Stimulated activated CD4-positive, alpha-beta T cell treated with anti-CD3 and anti-CD28 coated beads, Interleukin-12 subunit alpha, Interleukin-12 subunit beta, amount 100 ng/mL, for 4 hours (primary cell): ENCODE measurements at regions not wholly inside any gene's neighbourhood (a gene's known extent, or its start where the extent isn't known, plus 50 kb on each side); places are given as distances from the start of the nearest gene placed in this dataset.

Source experiments
- DNase-seq: peaks from one replicate; pipeline ENCODE4 v3.0.0-alpha.2; 2020

DNA sequence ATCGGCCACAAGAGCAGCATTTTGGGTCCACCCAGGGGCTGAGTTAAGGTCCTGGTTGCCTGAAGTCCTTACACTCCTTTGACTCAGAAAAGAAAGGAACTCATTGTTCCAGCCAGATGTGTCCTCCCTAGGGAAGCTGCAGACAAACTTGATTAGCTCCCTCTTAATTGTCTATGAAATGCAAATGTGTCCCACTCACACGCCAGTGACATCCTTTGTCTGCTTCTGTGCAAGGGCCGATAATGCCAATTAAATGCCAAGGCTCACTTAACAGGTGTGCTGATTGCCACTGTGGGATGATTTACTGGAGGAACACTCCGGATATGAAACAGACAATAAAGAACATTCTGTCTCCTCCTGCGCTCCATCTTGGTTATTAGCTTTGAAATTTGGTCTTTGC, 332.9 kb upstream of the CPEB2 start:
- DNase-seq: no peak

DNA sequence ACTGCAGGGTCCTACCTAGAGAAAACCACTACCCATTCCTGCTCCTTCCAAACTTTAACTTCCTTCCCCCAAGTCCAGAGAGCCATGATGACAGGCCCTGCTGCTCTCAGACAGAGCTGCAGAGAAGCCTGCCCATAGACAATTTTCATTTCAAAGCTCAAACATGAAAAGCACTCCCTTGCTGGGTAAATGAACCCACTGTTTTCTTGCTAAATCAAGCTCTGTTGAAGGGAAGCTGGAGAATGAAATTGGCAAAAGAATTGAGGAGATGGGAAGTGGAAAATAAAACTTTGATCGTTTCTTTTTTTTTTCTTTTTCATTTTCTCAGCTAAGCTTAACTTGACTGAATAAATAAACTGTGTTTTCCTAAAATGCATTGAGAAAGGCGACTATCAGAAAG, 331.1 kb upstream of the CPEB2 start:
- no peak for DNase-seq

- no peak for DNase-seq
Observed at GRCh38 chr4:14675279-14675985, 326.8 kb upstream of the CPEB2 start.

DNA sequence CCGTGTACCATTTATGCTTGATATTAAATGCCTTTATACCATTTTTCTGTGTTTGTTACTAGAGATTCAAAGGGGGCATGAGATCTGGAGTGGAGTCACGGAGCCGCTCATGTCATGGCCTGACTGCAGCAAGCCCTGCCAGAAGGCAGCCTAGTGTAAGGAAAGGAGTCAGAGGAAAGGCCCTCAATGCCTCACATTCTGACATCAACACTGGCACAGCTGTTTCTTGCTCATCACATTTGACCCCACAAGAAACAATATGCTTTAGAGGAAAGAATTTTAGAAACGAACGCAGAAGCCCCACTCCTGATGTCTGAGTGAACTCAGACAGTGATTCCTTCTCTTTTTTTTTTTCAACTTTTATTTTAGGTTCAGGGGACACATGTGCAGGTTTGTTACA, 322.4 kb upstream of the CPEB2 start:
- DNase-seq: no peak

- DNase-seq: no peak
Observed at GRCh38 chr4:14681330-14681729, 321.0 kb upstream of the CPEB2 start.

DNA sequence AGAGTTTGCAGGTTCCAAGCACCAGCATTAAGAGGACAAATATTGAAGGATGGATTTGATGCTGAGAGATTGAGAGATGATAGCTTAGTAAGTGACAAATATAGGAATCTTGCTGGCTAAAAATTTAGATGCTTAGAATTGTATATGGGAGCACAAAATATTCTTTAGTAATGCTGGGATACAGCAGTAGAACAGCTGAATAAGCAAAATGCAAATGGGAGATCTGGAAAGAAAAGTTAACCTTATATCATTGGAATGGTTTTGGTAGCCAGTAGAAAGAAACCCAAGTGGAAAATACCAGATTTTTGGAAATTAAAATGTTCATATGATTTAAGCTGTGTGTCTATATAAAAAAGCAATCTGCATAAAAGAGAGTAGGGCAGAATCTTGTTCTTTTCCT, 308.6 kb upstream of the CPEB2 start:
- no peak for DNase-seq

DNA sequence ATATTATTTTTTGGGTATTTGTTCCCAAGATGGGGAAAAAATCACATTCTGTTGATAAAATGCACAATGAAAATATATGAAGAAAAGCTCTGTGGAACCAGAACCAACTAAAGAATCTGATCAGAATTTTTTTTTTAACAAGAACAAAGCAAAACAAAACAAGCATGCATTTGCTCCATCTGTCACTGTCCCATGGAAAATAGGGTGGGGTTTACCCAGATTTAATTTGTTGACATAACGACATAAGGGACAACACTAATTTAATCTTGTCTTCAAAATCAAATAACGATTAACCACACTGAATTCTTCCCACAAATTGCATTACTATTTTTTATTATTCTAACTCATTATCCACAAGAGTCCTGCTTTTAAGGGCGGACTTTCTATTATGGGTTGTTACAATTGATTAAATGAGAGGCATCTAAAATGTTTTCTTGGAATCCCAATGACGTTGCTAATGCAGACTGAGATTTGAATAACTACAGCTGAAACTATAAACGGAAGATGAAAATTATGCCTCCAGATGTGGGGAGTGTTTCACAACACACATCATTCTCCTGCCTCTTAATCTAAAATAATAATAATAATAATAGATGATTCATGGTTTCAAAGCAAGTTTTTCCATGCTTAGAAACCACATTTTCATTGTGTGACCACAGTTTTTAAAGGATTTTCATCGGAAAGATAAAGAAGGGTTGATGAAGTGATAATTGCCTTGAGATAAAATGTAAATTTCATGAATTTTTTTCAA, 307.0 kb upstream of the CPEB2 start:
- DNase-seq: no peak

DNA sequence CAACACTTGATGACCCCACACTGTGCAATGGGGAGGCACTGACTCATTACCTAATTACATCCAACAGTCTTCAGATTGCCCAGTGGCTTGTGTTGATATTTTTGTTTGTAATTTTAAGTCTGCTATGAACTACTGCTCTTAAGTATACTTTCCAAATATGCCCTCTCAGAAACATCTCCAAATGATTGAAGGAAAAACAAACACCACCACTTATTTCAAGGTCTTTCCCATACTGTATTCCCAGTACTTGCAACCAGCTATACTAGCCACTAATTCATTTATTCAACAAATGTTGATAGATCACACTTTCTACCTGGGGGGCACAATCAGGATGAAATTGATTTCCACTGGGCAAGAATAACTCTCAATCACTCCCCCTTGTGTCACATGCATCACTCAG, 302.2 kb upstream of the CPEB2 start:
- DNase-seq: no peak

- no peak for DNase-seq
Observed at GRCh38 chr4:14700544-14700943, 301.7 kb upstream of the CPEB2 start.

GRCh38 chr4:14701389-14701788, 300.9 kb upstream of the CPEB2 start:
- DNase-seq: no peak

- no peak for DNase-seq
Observed at GRCh38 chr4:14701896-14702295, 300.4 kb upstream of the CPEB2 start.

- no peak for DNase-seq
Observed at GRCh38 chr4:14708574-14708973, 293.7 kb upstream of the CPEB2 start.

GRCh38 chr4:14711259-14711658, 291.0 kb upstream of the CPEB2 start:
- DNase-seq: no peak

DNA sequence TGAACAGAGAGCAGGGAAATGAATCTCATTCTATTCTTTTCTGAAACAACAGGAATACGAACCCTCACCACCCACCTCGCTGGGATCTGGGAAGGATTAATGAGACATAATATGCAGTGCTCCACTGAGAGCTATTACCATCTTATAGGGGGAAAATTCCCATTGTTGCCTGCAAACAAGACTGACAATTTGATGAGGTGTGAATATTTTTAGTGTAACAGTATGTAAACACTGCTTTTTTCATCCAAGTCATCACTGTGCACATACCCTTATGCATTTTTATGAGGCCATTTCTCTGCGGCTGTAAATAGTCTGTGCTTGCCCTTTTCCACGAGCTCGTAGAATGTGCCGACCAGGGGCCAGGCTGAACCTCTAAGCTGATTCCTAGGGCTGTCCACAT, 285.6 kb upstream of the CPEB2 start:
- DNase-seq: no peak

DNA sequence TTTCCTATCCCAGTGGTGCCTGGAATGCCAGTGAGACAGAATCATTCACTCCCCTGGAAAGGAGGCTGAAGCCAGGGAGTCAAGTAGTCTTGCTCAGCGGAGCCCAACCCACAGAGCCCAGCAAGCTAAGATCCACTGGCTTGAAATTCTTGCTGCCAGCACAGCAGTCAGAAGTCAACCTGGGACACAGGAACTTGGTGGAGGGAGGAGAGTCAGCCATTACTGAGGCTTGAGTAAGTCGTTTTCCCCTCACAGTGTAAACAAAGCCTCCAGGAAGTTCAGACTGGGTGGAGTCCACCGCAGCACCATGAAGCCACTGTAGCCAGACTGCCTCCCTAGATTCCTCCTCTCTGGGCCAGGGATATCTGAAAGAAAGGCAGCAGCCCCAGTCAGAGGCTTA, 283.2 kb upstream of the CPEB2 start:
- DNase-seq: no peak

DNA sequence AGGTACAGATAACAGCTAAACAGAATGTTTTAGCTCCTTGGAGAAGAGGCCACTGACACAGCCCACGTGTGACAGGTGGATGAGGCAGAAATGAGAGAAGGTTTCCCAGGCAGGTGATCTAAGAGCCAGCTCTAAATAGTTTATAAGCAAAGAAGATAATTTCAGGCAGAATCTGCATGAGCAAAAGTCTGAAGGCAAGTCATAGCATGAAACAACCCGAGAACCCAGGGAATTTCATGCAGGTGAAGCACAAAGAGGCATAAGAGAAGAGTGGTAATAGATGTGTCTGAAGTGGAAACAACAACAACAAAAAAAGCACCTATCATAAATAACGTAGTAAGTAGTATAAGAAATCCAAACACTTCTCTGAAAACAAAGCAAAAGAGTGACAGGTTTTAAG, 275.8 kb upstream of the CPEB2 start:
- no peak for DNase-seq

GRCh38 chr4:14726877-14727361, 275.4 kb upstream of the CPEB2 start:
- no peak for DNase-seq

DNA sequence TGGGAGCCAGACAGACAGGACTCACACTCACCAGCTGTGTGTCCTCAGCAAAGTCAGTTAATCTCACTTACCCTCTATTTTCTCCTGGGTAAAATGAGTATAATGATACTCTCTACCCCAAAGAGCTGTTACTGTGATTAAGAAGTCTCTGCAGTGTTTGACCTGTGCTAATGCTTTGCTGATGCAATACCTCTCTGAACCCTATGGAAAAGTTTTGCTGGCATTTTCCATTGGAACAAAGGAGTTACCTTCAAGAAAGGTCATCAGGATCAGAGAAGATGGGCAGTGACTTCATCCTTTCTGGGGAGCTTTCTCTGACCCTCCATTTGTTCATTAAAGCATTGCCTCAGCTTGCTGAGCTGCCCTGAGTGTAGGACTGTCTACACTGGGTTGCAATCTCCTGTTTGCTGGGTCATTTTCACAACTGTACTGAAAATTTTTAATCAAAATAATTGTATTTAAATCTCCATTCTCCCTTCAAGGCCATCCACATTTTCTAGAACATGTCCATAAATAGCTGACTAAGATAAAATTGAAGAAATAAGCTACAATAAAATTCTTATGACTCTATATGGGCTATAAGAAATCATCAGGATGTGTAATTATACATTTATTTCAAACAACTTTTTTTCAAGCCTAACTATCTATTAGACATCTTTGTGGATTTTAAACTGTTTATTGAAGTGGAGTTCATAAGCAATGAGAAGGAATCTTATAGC, 272.8 kb upstream of the CPEB2 start:
- DNase-seq: no peak

GRCh38 chr4:14742054-14742453, 260.2 kb upstream of the CPEB2 start:
- no peak for DNase-seq

DNA sequence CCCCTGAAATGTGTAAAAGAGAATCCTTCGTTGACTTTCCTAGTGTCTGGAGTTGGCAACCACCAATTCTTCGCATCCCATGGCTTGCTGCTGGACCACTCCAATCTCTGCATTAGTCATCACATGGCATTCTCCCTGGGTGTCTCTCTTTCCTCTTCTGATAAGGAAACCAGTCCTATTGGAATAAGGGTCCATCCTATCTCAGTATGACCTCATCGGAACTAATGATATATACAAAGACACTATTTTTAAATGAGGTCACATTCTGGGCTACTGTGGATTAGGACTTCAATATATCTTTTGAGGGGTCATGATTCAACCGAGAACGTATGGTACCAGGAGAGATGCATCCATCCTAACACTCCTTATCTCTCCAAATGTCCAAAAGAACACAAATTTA, 259.1 kb upstream of the CPEB2 start:
- DNase-seq: no peak

DNA sequence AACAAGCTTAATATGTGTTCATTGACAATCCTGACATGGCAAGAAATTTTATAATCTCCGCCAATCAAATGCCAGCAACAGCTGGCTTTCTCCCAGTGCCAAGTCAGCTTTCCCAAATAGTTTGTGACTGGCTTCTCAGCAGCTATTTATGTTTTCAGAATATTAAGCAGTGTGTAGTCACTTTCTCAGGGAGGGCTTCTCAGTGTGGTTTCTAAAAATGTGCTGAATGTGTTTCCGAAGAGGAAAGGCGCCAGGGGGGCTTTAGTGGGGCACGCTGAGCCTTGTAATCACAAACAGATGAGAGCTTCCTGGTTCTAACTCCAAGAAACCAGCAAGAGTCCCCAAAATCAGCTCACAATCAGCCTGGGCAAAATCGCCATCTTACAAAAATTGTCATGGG, 258.7 kb upstream of the CPEB2 start:
- DNase-seq: no peak

GRCh38 chr4:14744346-14744745, 257.9 kb upstream of the CPEB2 start:
- DNase-seq: no peak

DNA sequence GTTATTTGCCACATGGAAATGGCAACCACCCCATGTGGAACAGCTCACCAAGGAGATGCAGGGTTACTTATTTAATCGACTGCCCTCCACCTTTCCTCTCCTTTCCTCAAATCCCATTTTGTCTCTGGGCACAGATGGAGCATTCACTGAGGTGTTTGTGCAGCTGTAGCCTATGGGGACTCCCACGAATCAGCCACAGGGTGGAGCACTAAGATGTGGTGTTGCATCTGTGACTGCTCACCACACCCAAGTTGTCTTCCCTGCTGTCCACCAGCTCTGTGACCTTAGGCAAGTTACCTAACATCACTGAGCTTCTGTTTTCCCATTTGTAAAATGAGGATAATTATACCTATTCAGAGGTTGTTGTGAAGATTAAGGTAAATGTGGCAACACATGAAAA, 252.4 kb upstream of the CPEB2 start:
- DNase-seq: peak; percentile 2
